WERI-Rb-1 (cell line): ENCODE measurements at regions not wholly inside any gene's neighbourhood (a gene's known extent, or its start where the extent isn't known, plus 50 kb on each side); places are given as distances from the start of the nearest gene placed in this dataset.
"Not testable (repeated sequence)": the region's sequence is repeated elsewhere in the genome, so short reads cannot be mapped to it uniquely, and the experiment has no call there.

Experiments
- DNase-seq: peaks from one replicate; pipeline ENCODE4 v3.0.0-alpha.2; 2020
- H3K27ac ChIP-seq: fragments of 250-450 bp; sonication (Bioruptor Pico); 2 replicates; pipeline ENCODE4 v1.5.1; 2020; ENCODE audit warnings: mild to moderate bottlenecking, moderate library complexity
- H3K27me3 ChIP-seq: fragments of 250-450 bp; sonication (Bioruptor Pico); 2 replicates; pipeline ENCODE4 v1.5.1; 2021; ENCODE audit warnings: mild to moderate bottlenecking, low read depth, moderate library complexity; ENCODE audit not compliant: insufficient read depth, severe bottlenecking
- H3K36me3 ChIP-seq: fragments of 250-450 bp; sonication (Bioruptor Pico); 2 replicates; pipeline ENCODE4 v1.5.1; 2020; ENCODE audit warnings: mild to moderate bottlenecking, moderate library complexity
- H3K4me3 ChIP-seq: 2 replicates; pipeline ENCODE4 v1.5.1; 2011; ENCODE audit warnings: low read depth, mild to moderate bottlenecking, control low read depth, low read length
- H3K9me3 ChIP-seq: fragments of 250-450 bp; sonication (Bioruptor Pico); 2 replicates; pipeline ENCODE4 v1.5.1; 2021; ENCODE audit warnings: mild to moderate bottlenecking, moderate library complexity; ENCODE audit not compliant: severe bottlenecking
- CTCF ChIP-seq: IDR thresholded peaks from 2 replicates; pipeline ENCODE4 v1.5.1; 2011; ENCODE audit warnings: low read depth, mild to moderate bottlenecking, control low read depth, inconsistent platforms, low read length

GRCh38 chr6:125586074-125586473 lies 163.4 kb upstream of the HEY2 start:
- Histone ChIP-seq H3K4me3 (no peak overlapping the region), H3K9me3 (no peaks in the 10 kb centered on the region), H3K27me3 (no peaks in the 10 kb centered on the region), H3K36me3 (no peaks in the 10 kb centered on the region), H3K27ac (no peak overlapping the region)
- TF ChIP-seq CTCF, result no peak
- no peak for DNase-seq

GRCh38 chr6:125586605-125587004 lies 162.8 kb upstream of the HEY2 start:
- no peaks in the 10 kb centered on the region for H3K27me3 ChIP-seq
- no peak overlapping the region for H3K27ac ChIP-seq
- TF ChIP-seq CTCF, result no peak
- H3K9me3 ChIP-seq, result no peaks in the 10 kb centered on the region
- DNase-seq, result no peak
- H3K36me3 ChIP-seq, result no peaks in the 10 kb centered on the region
- no peak overlapping the region for H3K4me3 ChIP-seq

- Histone ChIP-seq H3K9me3 (no peaks in the 10 kb centered on the region), H3K27me3 (no peaks in the 10 kb centered on the region), H3K27ac (no peak overlapping the region), H3K36me3 (no peaks in the 10 kb centered on the region), H3K4me3 (no peak overlapping the region)
- no peak for DNase-seq
- TF ChIP-seq CTCF, result no peak
Observed at GRCh38 chr6:125587666-125588632, 161.5 kb upstream of the HEY2 start.

GRCh38 chr6:125591796-125592195 lies 157.6 kb upstream of the HEY2 start:
- H3K27me3 ChIP-seq, H3K36me3 ChIP-seq: not testable (repeated sequence)

GRCh38 chr6:125593746-125594145 lies 155.7 kb upstream of the HEY2 start:
- H3K4me3 ChIP-seq, result no peak overlapping the region
- no peak for DNase-seq
- no peaks in the 10 kb centered on the region for H3K9me3 ChIP-seq
- no peaks in the 10 kb centered on the region for H3K27me3 ChIP-seq
- no peaks in the 10 kb centered on the region for H3K36me3 ChIP-seq
- H3K27ac ChIP-seq, result no peak overlapping the region
- TF ChIP-seq CTCF, result no peak

More at GRCh38 chr6:125591796-125592195, 157.6 kb upstream of the HEY2 start:
- H3K27ac ChIP-seq, H3K4me3 ChIP-seq, H3K9me3 ChIP-seq, DNase-seq: not testable (repeated sequence)

GRCh38 chr6:125596020-125596419 lies 153.4 kb upstream of the HEY2 start:
- no peak overlapping the region for H3K4me3 ChIP-seq
- no peak for DNase-seq
- no peaks in the 10 kb centered on the region for H3K36me3 ChIP-seq
- H3K27ac ChIP-seq, result no peak overlapping the region
- H3K9me3 ChIP-seq, result no peaks in the 10 kb centered on the region
- H3K27me3 ChIP-seq, result no peaks in the 10 kb centered on the region
- TF ChIP-seq CTCF, result no peak
